ENCODE measurements at regions not wholly inside any gene's neighbourhood (a gene's known extent, or its start where the extent isn't known, plus 50 kb on each side); places are given as distances from the start of the nearest gene placed in this dataset.

DNA sequence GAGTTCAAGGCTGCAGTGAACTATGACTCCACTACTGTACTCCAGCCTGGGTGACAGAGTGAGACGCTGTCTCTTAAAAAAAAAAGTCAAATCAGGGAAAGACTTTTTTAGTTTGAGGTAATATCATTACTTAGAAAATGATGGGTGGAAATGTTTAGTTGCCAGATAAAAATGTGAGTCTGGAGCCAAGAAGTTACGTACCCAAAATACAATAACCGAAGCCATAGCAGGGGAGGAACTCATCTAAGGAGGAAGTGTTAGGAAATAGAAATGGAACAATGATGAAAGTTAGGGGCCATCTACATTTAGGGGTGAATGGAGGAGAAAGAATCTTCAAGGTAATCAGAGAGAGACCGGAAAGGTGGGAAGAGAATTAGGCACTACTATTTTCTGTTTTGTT is 98.8 kb downstream of the DACT1 start:
- H3K27ac ChIP-seq (ENCODE audit: low read length), result no peak overlapping the region
- no peaks in the 10 kb centered on the region for H3K4me1 ChIP-seq (ENCODE audit: insufficient read depth, low read length)
- TF ChIP-seq, protein P1, sequence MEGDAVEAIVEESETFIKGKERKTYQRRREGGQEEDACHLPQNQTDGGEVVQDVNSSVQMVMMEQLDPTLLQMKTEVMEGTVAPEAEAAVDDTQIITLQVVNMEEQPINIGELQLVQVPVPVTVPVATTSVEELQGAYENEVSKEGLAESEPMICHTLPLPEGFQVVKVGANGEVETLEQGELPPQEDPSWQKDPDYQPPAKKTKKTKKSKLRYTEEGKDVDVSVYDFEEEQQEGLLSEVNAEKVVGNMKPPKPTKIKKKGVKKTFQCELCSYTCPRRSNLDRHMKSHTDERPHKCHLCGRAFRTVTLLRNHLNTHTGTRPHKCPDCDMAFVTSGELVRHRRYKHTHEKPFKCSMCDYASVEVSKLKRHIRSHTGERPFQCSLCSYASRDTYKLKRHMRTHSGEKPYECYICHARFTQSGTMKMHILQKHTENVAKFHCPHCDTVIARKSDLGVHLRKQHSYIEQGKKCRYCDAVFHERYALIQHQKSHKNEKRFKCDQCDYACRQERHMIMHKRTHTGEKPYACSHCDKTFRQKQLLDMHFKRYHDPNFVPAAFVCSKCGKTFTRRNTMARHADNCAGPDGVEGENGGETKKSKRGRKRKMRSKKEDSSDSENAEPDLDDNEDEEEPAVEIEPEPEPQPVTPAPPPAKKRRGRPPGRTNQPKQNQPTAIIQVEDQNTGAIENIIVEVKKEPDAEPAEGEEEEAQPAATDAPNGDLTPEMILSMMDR (IDR thresholded peaks at IDR 0.05; ENCODE audit: borderline replicate concordance, extremely low read depth, low read length, poor library complexity, severe bottlenecking), result no peak
- TF ChIP-seq EZH2 (IDR thresholded peaks at IDR 0.05; ENCODE audit: borderline replicate concordance, low read depth, low read length, severe bottlenecking), result no peak
- H3K79me2 ChIP-seq (ENCODE audit: insufficient read depth, low read length), result no peaks in the 10 kb centered on the region
- H3K36me3 ChIP-seq (ENCODE audit: insufficient read depth, low read length), result no peaks in the 10 kb centered on the region
- no peak overlapping the region for H3K4me3 ChIP-seq (ENCODE audit: low read depth in 1 of 2, low read length in 2 of 2)
- H3K4me2 ChIP-seq (ENCODE audit: insufficient read depth, low read length), result no peak overlapping the region
- H2AFZ ChIP-seq (ENCODE audit: low read depth, low read length), result no peak overlapping the region
- no peak overlapping the region for H3K9ac ChIP-seq (ENCODE audit: low read depth, low read length)
- peaks cover 9% of the 10 kb centered on the region for H3K27me3 ChIP-seq (ENCODE audit: insufficient read depth, low read length, poor library complexity)
- ATAC-seq (ENCODE audit: insufficient read depth, low read depth) (no peak), DNase-seq (no peak)
- no peaks in the 10 kb centered on the region for H3K9me3 ChIP-seq (ENCODE audit: insufficient read depth, low read length, severe bottlenecking)
- H4K20me1 ChIP-seq (ENCODE audit: insufficient read depth, low read length), result no peaks in the 10 kb centered on the region

DNA sequence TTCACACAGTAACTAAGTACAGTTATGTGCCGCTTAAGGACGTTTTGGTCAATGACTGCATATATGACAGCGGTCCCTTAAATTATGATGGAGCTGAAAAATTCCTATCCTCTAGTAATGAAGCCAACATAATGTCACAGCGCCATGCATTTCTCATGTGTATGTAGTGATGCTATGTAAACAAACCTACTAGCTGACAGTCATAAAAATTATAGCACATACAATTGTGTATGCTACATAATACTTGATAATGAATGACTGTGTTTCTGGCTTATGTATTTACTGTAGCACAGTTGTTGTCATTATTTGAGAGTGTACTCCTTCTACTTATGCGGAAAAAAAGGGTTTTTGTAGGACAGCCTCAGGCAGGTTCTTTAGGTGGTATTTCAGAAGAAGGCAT is 99.7 kb downstream of the DACT1 start:
- Histone ChIP-seq H3K36me3 (ENCODE audit: insufficient read depth, low read length) (no peaks in the 10 kb centered on the region), H3K4me2 (ENCODE audit: insufficient read depth, low read length) (no peak overlapping the region), H2AFZ (ENCODE audit: low read depth, low read length) (no peak overlapping the region), H3K79me2 (ENCODE audit: insufficient read depth, low read length) (no peaks in the 10 kb centered on the region), H3K27me3 (ENCODE audit: insufficient read depth, low read length, poor library complexity) (peaks cover 10% of the 10 kb centered on the region), H3K9ac (ENCODE audit: low read depth, low read length) (no peak overlapping the region), H3K27ac (ENCODE audit: low read length) (no peak overlapping the region), H3K4me1 (ENCODE audit: insufficient read depth, low read length) (no peaks in the 10 kb centered on the region), H3K4me3 (ENCODE audit: low read depth in 1 of 2, low read length in 2 of 2) (no peak overlapping the region), H3K9me3 (ENCODE audit: insufficient read depth, low read length, severe bottlenecking) (no peaks in the 10 kb centered on the region), H4K20me1 (ENCODE audit: insufficient read depth, low read length) (no peaks in the 10 kb centered on the region)
- ATAC-seq (ENCODE audit: insufficient read depth, low read depth) (no peak), DNase-seq (no peak)
- TF ChIP-seq, protein P1 (IDR thresholded peaks at IDR 0.05; ENCODE audit: borderline replicate concordance, extremely low read depth, low read length, poor library complexity, severe bottlenecking), result no peak
- TF ChIP-seq EZH2 (IDR thresholded peaks at IDR 0.05; ENCODE audit: borderline replicate concordance, low read depth, low read length, severe bottlenecking), result no peak

DNA sequence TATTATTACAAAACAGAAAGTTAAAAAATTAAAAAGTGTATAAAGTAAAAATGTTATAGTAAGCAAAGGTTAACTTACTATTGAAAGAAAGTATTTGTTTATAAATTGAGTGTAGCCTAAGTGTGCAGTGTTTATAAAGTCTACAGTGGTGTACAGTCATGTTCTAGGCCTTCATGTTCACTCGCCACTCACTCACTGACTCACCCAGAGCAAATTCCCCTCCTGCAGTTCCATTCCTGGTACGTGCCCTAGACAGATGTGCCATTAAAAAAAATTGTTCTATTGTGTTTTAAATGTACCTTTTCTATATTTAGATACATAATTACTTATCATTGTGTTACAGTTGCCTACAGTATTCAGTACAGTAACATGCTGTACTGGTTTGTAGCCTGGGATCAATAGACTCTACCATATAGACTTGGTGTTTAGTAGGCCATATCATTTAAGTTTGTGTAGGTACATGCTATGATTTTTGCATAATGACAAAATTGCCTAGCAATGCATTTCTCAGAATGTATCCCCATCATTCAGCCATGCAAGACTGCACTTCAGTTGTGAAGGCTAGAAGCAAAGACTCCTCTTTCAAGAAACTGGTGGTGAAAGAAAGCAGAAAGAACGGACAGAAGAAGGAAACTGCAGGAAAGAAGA is 100.6 kb downstream of the DACT1 start:
- DNase-seq (no peak), ATAC-seq (ENCODE audit: insufficient read depth, low read depth) (no peak)
- H2AFZ ChIP-seq (ENCODE audit: low read depth, low read length), result no peak overlapping the region
- TF ChIP-seq, protein P1 (IDR thresholded peaks at IDR 0.05; ENCODE audit: borderline replicate concordance, extremely low read depth, low read length, poor library complexity, severe bottlenecking), result no peak
- TF ChIP-seq EZH2 (IDR thresholded peaks at IDR 0.05; ENCODE audit: borderline replicate concordance, low read depth, low read length, severe bottlenecking), result no peak
- no peaks in the 10 kb centered on the region for H3K79me2 ChIP-seq (ENCODE audit: insufficient read depth, low read length)
- H3K4me3 ChIP-seq (ENCODE audit: low read depth in 1 of 2, low read length in 2 of 2), result no peak overlapping the region
- H3K4me2 ChIP-seq (ENCODE audit: insufficient read depth, low read length), result no peak overlapping the region
- H3K9me3 ChIP-seq (ENCODE audit: insufficient read depth, low read length, severe bottlenecking), result no peaks in the 10 kb centered on the region
- H4K20me1 ChIP-seq (ENCODE audit: insufficient read depth, low read length), result no peaks in the 10 kb centered on the region
- no peak overlapping the region for H3K27ac ChIP-seq (ENCODE audit: low read length)
- peaks cover 10% of the 10 kb centered on the region for H3K27me3 ChIP-seq (ENCODE audit: insufficient read depth, low read length, poor library complexity)
- no peaks in the 10 kb centered on the region for H3K36me3 ChIP-seq (ENCODE audit: insufficient read depth, low read length)
- H3K4me1 ChIP-seq (ENCODE audit: insufficient read depth, low read length), result no peaks in the 10 kb centered on the region
- no peak overlapping the region for H3K9ac ChIP-seq (ENCODE audit: low read depth, low read length)

All from DND-41 (cell line).